OCI-LY3 (cell line): ENCODE measurements at regions not wholly inside any gene's neighbourhood (a gene's known extent, or its start where the extent isn't known, plus 50 kb on each side); places are given as distances from the start of the nearest gene placed in this dataset.

Experiments used
- H2AFZ ChIP-seq: fragments of 200-600, 300-600 bp; shearing (Covaris generic); 2 replicates; pipeline ENCODE4 v1.6.0; 2014; ENCODE audit warnings: antibody characterized with exemption, low read depth, low read length
- H3K27ac ChIP-seq: fragments of 200-600, 300-600 bp; sonication (generic); 2 replicates; pipeline ENCODE4 v1.5.1; 2014; ENCODE audit warnings: mild to moderate bottlenecking, low read length, moderate library complexity, mixed read lengths
- H3K27me3 ChIP-seq: fragments of 200-600, 300-600 bp; sonication (generic); 2 replicates; pipeline ENCODE4 v1.6.1; 2014; ENCODE audit warnings: low read depth, low read length, mixed read lengths
- H3K36me3 ChIP-seq: fragments of 200-600, 300-600 bp; sonication (generic); replicated peaks from 2 replicates; pipeline ENCODE3; 2014; ENCODE audit warnings: low read depth, low read length, mixed read lengths
- H3K4me1 ChIP-seq: fragments of 300-600, 200-600 bp; sonication (generic); 2 replicates; pipeline ENCODE4 v1.6.1; 2014; ENCODE audit warnings: low read length, mixed read lengths
- H3K4me2 ChIP-seq: fragments of 200-600, 300-600 bp; sonication (generic); 2 replicates; pipeline ENCODE4 v1.6.1; 2014; ENCODE audit warnings: low read length, mixed read lengths
- H3K4me3 ChIP-seq: fragments of 300-600, 200-600 bp; sonication (generic); 2 replicates; pipeline ENCODE4 v1.5.1; 2014; ENCODE audit warnings: antibody characterized with exemption, mild to moderate bottlenecking, low read length, moderate library complexity
- H3K79me2 ChIP-seq: fragments of 300-600, 200-600 bp; shearing (Covaris generic); 2 replicates; pipeline ENCODE4 v1.6.1; 2014; ENCODE audit warnings: mild to moderate bottlenecking, low read length, mixed read lengths
- H3K9ac ChIP-seq: fragments of 300-600, 200-600 bp; shearing (Covaris generic); 2 replicates; pipeline ENCODE4 v1.6.0; 2014; ENCODE audit warnings: mild to moderate bottlenecking, low read length, moderate library complexity
- H3K9me3 ChIP-seq: fragments of 200-600, 300-600 bp; shearing (Covaris generic); 2 replicates; pipeline ENCODE4 v1.6.1; 2014; ENCODE audit warnings: low read length, mixed read lengths; ENCODE audit not compliant: insufficient read depth
- H4K20me1 ChIP-seq: fragments of 200-600, 300-600 bp; sonication (generic); 2 replicates; pipeline ENCODE4 v1.6.1; 2016; ENCODE audit warnings: low read length, mixed read lengths; ENCODE audit not compliant: insufficient read depth
- EZH2phosphoT487 ChIP-seq: fragments of 200-600 bp; shearing (Covaris generic); IDR thresholded peaks from 2 replicates; pipeline ENCODE4 v1.6.1; 2018; ENCODE audit warnings: antibody characterized with exemption, mixed run types, low read depth
- TF ChIP-seq, protein P1 (sequence below): fragments of 200-600, 300-600 bp; sonication (generic); IDR thresholded peaks from 2 replicates; pipeline ENCODE4 v1.5.1; 2014; ENCODE audit warnings: antibody characterized with exemption, low read length, low read depth

- Histone ChIP-seq H3K4me1 (no peaks in the 10 kb centered on the region), H4K20me1 (no peaks in the 10 kb centered on the region), H3K79me2 (no peaks in the 10 kb centered on the region), H3K9me3 (no peaks in the 10 kb centered on the region), H3K4me2 (no peak overlapping the region), H3K4me3 (no peak overlapping the region), H3K9ac (no peak overlapping the region), H3K27me3 (no peaks in the 10 kb centered on the region), H3K27ac (no peak overlapping the region), H2AFZ (no peak overlapping the region), H3K36me3 (no peaks in the 10 kb centered on the region)
- TF ChIP-seq, protein P1, sequence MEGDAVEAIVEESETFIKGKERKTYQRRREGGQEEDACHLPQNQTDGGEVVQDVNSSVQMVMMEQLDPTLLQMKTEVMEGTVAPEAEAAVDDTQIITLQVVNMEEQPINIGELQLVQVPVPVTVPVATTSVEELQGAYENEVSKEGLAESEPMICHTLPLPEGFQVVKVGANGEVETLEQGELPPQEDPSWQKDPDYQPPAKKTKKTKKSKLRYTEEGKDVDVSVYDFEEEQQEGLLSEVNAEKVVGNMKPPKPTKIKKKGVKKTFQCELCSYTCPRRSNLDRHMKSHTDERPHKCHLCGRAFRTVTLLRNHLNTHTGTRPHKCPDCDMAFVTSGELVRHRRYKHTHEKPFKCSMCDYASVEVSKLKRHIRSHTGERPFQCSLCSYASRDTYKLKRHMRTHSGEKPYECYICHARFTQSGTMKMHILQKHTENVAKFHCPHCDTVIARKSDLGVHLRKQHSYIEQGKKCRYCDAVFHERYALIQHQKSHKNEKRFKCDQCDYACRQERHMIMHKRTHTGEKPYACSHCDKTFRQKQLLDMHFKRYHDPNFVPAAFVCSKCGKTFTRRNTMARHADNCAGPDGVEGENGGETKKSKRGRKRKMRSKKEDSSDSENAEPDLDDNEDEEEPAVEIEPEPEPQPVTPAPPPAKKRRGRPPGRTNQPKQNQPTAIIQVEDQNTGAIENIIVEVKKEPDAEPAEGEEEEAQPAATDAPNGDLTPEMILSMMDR, result no peak
- no peak for TF ChIP-seq EZH2phosphoT487
Observed at GRCh38 chr4:4680243-4680642, 138.4 kb upstream of the STX18 start.

DNA sequence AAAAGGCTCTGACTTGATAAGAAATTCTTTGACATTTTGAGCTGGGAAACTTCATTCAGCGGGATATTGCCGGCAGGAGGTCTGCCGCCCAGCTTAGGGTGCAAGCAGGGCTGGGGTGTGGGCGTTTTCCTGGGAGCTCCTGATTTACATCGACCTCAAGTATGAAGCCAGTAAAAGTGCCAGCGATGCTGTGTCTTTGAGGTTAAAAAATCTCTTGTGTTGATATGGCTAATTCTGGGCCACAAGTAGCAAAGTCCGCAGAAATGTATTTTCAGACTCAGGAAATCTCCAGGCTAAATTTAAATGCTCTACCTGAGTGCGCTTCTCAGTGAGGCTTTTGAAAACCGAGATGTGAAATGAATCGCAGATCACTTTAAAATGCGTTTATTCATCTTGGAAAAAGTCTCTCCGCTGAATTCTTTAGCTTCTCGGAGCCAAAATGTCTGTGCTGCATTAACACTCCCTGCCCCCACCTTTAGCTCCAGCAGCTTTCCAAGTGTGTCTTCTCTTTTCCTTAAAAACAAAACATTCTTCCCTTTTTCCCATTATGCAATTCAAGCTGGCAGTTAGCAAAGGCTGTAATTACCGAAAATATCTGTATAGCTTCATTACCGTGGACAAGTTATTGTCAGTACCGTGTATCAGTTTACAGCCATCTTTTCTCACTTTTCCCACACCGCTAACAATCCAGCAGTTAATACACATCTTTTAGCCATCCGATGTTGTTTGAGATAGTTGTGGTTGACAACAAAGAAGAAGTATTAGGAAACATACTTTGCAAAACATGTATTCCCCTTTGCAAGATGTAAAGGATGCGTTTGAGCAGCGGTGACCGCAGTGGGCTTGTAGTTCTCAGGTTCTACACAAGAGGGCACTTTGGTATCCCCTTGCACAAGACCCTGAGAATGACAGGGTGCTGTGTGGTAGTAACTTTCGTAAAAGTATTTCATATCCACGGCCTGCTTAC is 136.0 kb upstream of the STX18 start:
- H4K20me1 ChIP-seq, result no peaks in the 10 kb centered on the region
- H3K4me2 ChIP-seq, result no peak overlapping the region
- no peak overlapping the region for H2AFZ ChIP-seq
- no peaks in the 10 kb centered on the region for H3K79me2 ChIP-seq
- H3K4me1 ChIP-seq, result no peaks in the 10 kb centered on the region
- H3K27me3 ChIP-seq, result no peaks in the 10 kb centered on the region
- no peak overlapping the region for H3K4me3 ChIP-seq
- H3K9me3 ChIP-seq, result no peaks in the 10 kb centered on the region
- no peaks in the 10 kb centered on the region for H3K36me3 ChIP-seq
- TF ChIP-seq, protein P1, result peak; percentile 60
- TF ChIP-seq EZH2phosphoT487, result no peak
- no peak overlapping the region for H3K27ac ChIP-seq
- no peak overlapping the region for H3K9ac ChIP-seq

- TF ChIP-seq, protein P1, result no peak
- no peak for TF ChIP-seq EZH2phosphoT487
- H3K4me3 ChIP-seq, result no peak overlapping the region
Observed at GRCh38 chr4:4675641-4676040, 133.8 kb upstream of the STX18 start.

GRCh38 chr4:4675051-4675581 is 133.3 kb upstream of the STX18 start:
- Histone ChIP-seq H3K36me3 (no peaks in the 10 kb centered on the region), H3K27me3 (no peaks in the 10 kb centered on the region)

More at GRCh38 chr4:4675641-4676040, 133.8 kb upstream of the STX18 start:
- H2AFZ ChIP-seq, result no peak overlapping the region
- no peaks in the 10 kb centered on the region for H3K79me2 ChIP-seq
- no peak overlapping the region for H3K9ac ChIP-seq
- H3K27me3 ChIP-seq, result no peaks in the 10 kb centered on the region
- H4K20me1 ChIP-seq, result no peaks in the 10 kb centered on the region
- H3K9me3 ChIP-seq, result no peaks in the 10 kb centered on the region
- H3K4me2 ChIP-seq, result no peak overlapping the region
- no peak overlapping the region for H3K27ac ChIP-seq
- peaks cover 6% of the 10 kb centered on the region; the same call in 1 of the 2 replicates for H3K4me1 ChIP-seq
- H3K36me3 ChIP-seq, result no peaks in the 10 kb centered on the region

More at GRCh38 chr4:4675051-4675581, 133.3 kb upstream of the STX18 start:
- no peak overlapping the region for H2AFZ ChIP-seq
- H3K4me3 ChIP-seq, result no peak overlapping the region
- no peaks in the 10 kb centered on the region for H3K79me2 ChIP-seq
- no peak overlapping the region for H3K4me2 ChIP-seq
- no peak overlapping the region for H3K9ac ChIP-seq
- H4K20me1 ChIP-seq, result no peaks in the 10 kb centered on the region
- TF ChIP-seq EZH2phosphoT487, result no peak
- TF ChIP-seq, protein P1, result no peak
- H3K4me1 ChIP-seq, result peaks cover 7% of the 10 kb centered on the region; the same call in 1 of the 2 replicates
- no peaks in the 10 kb centered on the region for H3K9me3 ChIP-seq
- H3K27ac ChIP-seq, result no peak overlapping the region
